PC-3 (cell line): ENCODE measurements at regions not wholly inside any gene's neighbourhood (a gene's known extent, or its start where the extent isn't known, plus 50 kb on each side); places are given as distances from the start of the nearest gene placed in this dataset.

Source experiments
- ATAC-seq: fragments of 200-7000 bp; cut with Tn5 transposase; 2 replicates; pipeline ENCODE4 v1.9.1; 2020; ENCODE audit warnings: mild to moderate bottlenecking, moderate library complexity
- BruUV-seq: library from RNA; stranded (reverse); fragments of 400-500 nt; replicated peaks from 2 replicates; lab custom pipeline; 2021; lab: Mats Ljungman, UMichigan
- CTCF ChIA-PET: fragments of 300-600 bp; sonication (Branson Sonifier 250); formaldehyde crosslinking; loops from one replicate; lab custom pipeline; 2022; ENCODE audit warnings: antibody characterized with exemption; lab: Charles Lee
- POLR2A ChIA-PET: fragments of 300-600 bp; sonication (Branson Sonifier 250); formaldehyde crosslinking; loops from one replicate; lab custom pipeline; 2022; ENCODE audit warnings: antibody characterized with exemption; ENCODE audit not compliant: unreplicated experiment; lab: Charles Lee
- DNase-seq: peaks from one replicate; pipeline ENCODE4 v3.0.0-alpha.2; 2015
- H2AFZ ChIP-seq: fragments of 300-600 bp; sonication (generic); 2 replicates; pipeline ENCODE4 v1.6.0; 2016; ENCODE audit warnings: antibody characterized with exemption, low read length
- H3F3A ChIP-seq: fragments of 300-600 bp; sonication (generic); one replicate; pipeline ENCODE4 v1.6.0; 2017; ENCODE audit warnings: antibody characterized with exemption, low read length, control low read depth, mild to moderate bottlenecking; ENCODE audit not compliant: unreplicated experiment
- H3K27ac ChIP-seq: fragments of 300-600 bp; sonication (generic); 2 replicates; pipeline ENCODE4 v1.5.1; 2016; ENCODE audit warnings: mild to moderate bottlenecking, low read length
- H3K27me3 ChIP-seq: fragments of 300-600 bp; sonication (generic); 2 replicates; pipeline ENCODE4 v1.6.1; 2016; ENCODE audit warnings: low read length, mixed read lengths
- H3K36me3 ChIP-seq: fragments of 300-600 bp; sonication (generic); 2 replicates; pipeline ENCODE4 v1.6.1; 2016; ENCODE audit warnings: low read depth, mixed run types, low read length, mixed read lengths
- H3K4me1 ChIP-seq: fragments of 300-600 bp; sonication (generic); 2 replicates; pipeline ENCODE4 v1.5.1; 2016; ENCODE audit warnings: low read length; ENCODE audit not compliant: insufficient read depth
- H3K4me2 ChIP-seq: fragments of 300-600 bp; sonication (generic); 2 replicates; pipeline ENCODE4 v1.6.0; 2016; ENCODE audit warnings: low read length
- H3K4me3 ChIP-seq: fragments of 300-600 bp; sonication (generic); 2 replicates; pipeline ENCODE4 v1.5.1; 2016; ENCODE audit warnings: mild to moderate bottlenecking, low read length, mixed read lengths
- H3K79me2 ChIP-seq: fragments of 300-600 bp; sonication (generic); 2 replicates; pipeline ENCODE4 v1.6.1; 2017; ENCODE audit warnings: low read length, mixed read lengths
- H3K9ac ChIP-seq: fragments of 300-600 bp; sonication (generic); 2 replicates; pipeline ENCODE4 v1.6.0; 2016; ENCODE audit warnings: mild to moderate bottlenecking, low read length
- H3K9me2 ChIP-seq: fragments of 300-600 bp; sonication (generic); replicated peaks from 2 replicates; pipeline ENCODE4 v1.6.1; 2016; ENCODE audit warnings: mixed run types, low read length, mixed read lengths
- H3K9me3 ChIP-seq: fragments of 300-600 bp; sonication (generic); 2 replicates; pipeline ENCODE4 v1.6.1; 2016; ENCODE audit warnings: low read length, mixed read lengths
- H4K20me1 ChIP-seq: fragments of 300-600 bp; sonication (generic); 2 replicates; pipeline ENCODE4 v1.6.1; 2016; ENCODE audit warnings: low read length, mixed read lengths
- CTCF ChIP-seq: fragments of 300-600 bp; sonication (generic); conservative IDR thresholded peaks from 2 replicates; pipeline ENCODE4 v1.5.1; 2017; ENCODE audit warnings: antibody characterized with exemption, low read depth, mild to moderate bottlenecking, low read length
- EZH2 ChIP-seq: fragments of 300-600 bp; sonication (generic); IDR thresholded peaks from one replicate; pipeline ENCODE4 v1.6.1; 2017; ENCODE audit warnings: antibody characterized with exemption, mild to moderate bottlenecking, low read length; ENCODE audit not compliant: unreplicated experiment
- EZH2phosphoT487 ChIP-seq: fragments of 300-600 bp; sonication (generic); IDR thresholded peaks from 2 replicates; pipeline ENCODE4 v1.6.1; 2018; ENCODE audit warnings: mild to moderate bottlenecking, antibody characterized with exemption, low read length, borderline replicate concordance
- intact Hi-C: fragments of 100-400 bp; cut with micrococcal nuclease; formaldehyde crosslinking; loops from 2 replicates; pipeline ENCODE4 v1.9.0; 2023

GRCh38 chr4:19793831-19794230 is 457.9 kb upstream of the SLIT2 start:
- intact Hi-C loops, result no loop called here
- Histone ChIP-seq H3K4me1 (0 out of 2 replicates have a peak, but pooled peaks cover 8% of the 10 kb centered on the region), H3K9me2 (no peaks in the 10 kb centered on the region), H3F3A (peaks cover 2% of the 10 kb centered on the region), H3K79me2 (no peaks in the 10 kb centered on the region), H4K20me1 (no peaks in the 10 kb centered on the region), H3K9me3 (no peaks in the 10 kb centered on the region), H3K4me2 (no peak overlapping the region), H3K4me3 (no peak overlapping the region), H3K36me3 (no peaks in the 10 kb centered on the region), H2AFZ (no peak overlapping the region), H3K27ac (no peak overlapping the region), H3K27me3 (no peaks in the 10 kb centered on the region), H3K9ac (no peak overlapping the region)
- no TSS peak for BruUV-seq
- CTCF ChIA-PET, result no interaction called here
- TF ChIP-seq EZH2 (no peak), CTCF (no peak), EZH2phosphoT487 (no peak)
- POLR2A ChIA-PET, result no interaction called here
- DNase-seq, result no peak
- no peak for ATAC-seq

- Histone ChIP-seq H3K27me3 (no peaks in the 10 kb centered on the region), H3K36me3 (no peaks in the 10 kb centered on the region), H3K9me3 (no peaks in the 10 kb centered on the region), H4K20me1 (no peaks in the 10 kb centered on the region), H3K79me2 (no peaks in the 10 kb centered on the region), H3K4me3 (no peak overlapping the region), H3K4me2 (no peak overlapping the region), H2AFZ (no peak overlapping the region), H3K27ac (peak overlapping the region; percentile 20; the same call in 1 of the 2 replicates), H3F3A (peaks cover 2% of the 10 kb centered on the region), H3K9me2 (no peaks in the 10 kb centered on the region), H3K4me1 (0 out of 2 replicates have a peak, but pooled peaks cover 8% of the 10 kb centered on the region), H3K9ac (no peak overlapping the region)
- TF ChIP-seq EZH2, result no peak
- peak; percentile 51 for TF ChIP-seq CTCF
- no peak for TF ChIP-seq EZH2phosphoT487
- no TSS peak for BruUV-seq
- DNase-seq (peak; percentile 52), ATAC-seq (no peak)
- ChIA-PET CTCF (no interaction called here), POLR2A (no interaction called here)
- intact Hi-C loops, result no loop called here
Observed at GRCh38 chr4:19791422-19792123, 460.1 kb upstream of the SLIT2 start.

GRCh38 chr4:19786616-19787015 is 465.1 kb upstream of the SLIT2 start:
- no TSS peak for BruUV-seq
- no peak overlapping the region for H3K27ac ChIP-seq
- H3F3A ChIP-seq, result peaks cover 2% of the 10 kb centered on the region
- H2AFZ ChIP-seq, result no peak overlapping the region
- H3K4me2 ChIP-seq, result no peak overlapping the region
- no peak for ATAC-seq
- no peaks in the 10 kb centered on the region for H3K79me2 ChIP-seq
- TF ChIP-seq EZH2phosphoT487 (no peak), EZH2 (no peak), CTCF (no peak)
- H3K9ac ChIP-seq, result no peak overlapping the region
- ChIA-PET CTCF (no interaction called here), POLR2A (no interaction called here)
- no peaks in the 10 kb centered on the region for H3K9me2 ChIP-seq
- peaks cover 10% of the 10 kb centered on the region for H3K36me3 ChIP-seq
- DNase-seq, result no peak
- no peaks in the 10 kb centered on the region for H3K9me3 ChIP-seq
- H3K4me3 ChIP-seq, result no peak overlapping the region
- no peaks in the 10 kb centered on the region for H4K20me1 ChIP-seq
- H3K27me3 ChIP-seq, result no peaks in the 10 kb centered on the region
- H3K4me1 ChIP-seq, result 0 out of 2 replicates have a peak, but pooled peaks cover 3% of the 10 kb centered on the region
- intact Hi-C loops, result no loop called here
